ENCODE measurements at regions not wholly inside any gene's neighbourhood (a gene's known extent, or its start where the extent isn't known, plus 50 kb on each side); places are given as distances from the start of the nearest gene placed in this dataset.

DNA sequence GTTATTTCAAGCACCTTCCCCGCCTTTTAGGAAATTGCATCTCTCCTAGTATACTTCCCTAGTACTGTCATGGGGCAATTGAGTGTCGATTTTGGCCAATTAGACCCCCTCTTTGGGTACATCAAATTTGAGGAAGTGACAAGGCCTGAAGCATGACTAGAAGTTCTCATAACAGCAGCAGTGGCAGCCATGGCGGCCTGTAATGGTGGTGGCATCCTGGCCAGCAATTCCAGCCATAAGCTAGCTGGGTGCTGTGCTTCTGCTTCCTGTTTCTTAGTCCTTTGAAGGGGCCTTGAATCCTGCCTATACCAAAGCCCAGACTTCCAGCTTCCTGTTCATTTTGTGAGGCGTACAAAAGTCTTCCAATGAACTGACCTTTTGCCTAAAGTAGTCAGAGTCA is 523.1 kb downstream of the PLCL1 start:
- TF ChIP-seq, protein P1, sequence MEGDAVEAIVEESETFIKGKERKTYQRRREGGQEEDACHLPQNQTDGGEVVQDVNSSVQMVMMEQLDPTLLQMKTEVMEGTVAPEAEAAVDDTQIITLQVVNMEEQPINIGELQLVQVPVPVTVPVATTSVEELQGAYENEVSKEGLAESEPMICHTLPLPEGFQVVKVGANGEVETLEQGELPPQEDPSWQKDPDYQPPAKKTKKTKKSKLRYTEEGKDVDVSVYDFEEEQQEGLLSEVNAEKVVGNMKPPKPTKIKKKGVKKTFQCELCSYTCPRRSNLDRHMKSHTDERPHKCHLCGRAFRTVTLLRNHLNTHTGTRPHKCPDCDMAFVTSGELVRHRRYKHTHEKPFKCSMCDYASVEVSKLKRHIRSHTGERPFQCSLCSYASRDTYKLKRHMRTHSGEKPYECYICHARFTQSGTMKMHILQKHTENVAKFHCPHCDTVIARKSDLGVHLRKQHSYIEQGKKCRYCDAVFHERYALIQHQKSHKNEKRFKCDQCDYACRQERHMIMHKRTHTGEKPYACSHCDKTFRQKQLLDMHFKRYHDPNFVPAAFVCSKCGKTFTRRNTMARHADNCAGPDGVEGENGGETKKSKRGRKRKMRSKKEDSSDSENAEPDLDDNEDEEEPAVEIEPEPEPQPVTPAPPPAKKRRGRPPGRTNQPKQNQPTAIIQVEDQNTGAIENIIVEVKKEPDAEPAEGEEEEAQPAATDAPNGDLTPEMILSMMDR (IDR thresholded peaks at IDR 0.05): no peak
- no peak for TF ChIP-seq POLR2A (IDR thresholded peaks at IDR 0.05)
